GM18858 (cell line): ENCODE measurements at regions not wholly inside any gene's neighbourhood (a gene's known extent, or its start where the extent isn't known, plus 50 kb on each side); places are given as distances from the start of the nearest gene placed in this dataset.

Experiments
- ATAC-seq: cut with Tn5 transposase; IDR thresholded peaks from one replicate; pipeline ENCODE4 v1.9.1; 2021; ENCODE audit not compliant: unreplicated experiment

GRCh38 chr1:87165177-87165576 is 163.5 kb upstream of the LMO4 start:
- ATAC-seq: no peak

GRCh38 chr1:87167157-87167789 is 161.4 kb upstream of the LMO4 start:
- ATAC-seq: no peak

DNA sequence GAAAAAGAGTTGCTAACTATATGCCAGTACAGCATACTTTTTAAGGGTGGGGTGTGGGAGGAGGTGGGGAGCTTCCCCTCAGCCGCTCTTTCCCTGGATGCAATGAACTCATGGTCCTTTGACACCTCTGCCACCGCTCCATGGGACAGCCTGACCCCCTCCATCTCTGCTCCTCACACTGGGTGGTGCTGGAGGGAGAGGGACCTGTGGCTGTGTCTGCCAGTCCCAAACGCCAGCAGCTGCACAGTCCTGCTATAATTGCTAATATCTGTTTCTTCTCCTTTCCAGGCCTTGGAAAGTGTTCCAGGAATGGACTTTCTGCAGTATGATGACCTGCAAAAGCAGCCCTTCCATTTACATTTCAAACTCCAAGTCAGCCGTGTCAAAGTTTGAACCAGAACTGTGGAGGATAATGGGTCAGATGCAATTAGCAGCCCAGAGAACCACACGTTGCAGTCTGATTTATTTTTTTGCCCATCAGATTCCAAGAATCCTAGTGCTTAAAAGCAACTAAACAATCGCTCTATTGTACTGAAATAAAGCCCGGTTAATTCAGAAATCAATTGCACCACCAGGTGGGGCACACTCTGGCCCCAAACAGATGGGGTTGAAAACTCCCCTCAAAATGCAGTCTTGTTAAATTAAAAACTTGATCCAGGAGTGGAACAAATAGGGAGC is 160.7 kb upstream of the LMO4 start:
- no peak for ATAC-seq

DNA sequence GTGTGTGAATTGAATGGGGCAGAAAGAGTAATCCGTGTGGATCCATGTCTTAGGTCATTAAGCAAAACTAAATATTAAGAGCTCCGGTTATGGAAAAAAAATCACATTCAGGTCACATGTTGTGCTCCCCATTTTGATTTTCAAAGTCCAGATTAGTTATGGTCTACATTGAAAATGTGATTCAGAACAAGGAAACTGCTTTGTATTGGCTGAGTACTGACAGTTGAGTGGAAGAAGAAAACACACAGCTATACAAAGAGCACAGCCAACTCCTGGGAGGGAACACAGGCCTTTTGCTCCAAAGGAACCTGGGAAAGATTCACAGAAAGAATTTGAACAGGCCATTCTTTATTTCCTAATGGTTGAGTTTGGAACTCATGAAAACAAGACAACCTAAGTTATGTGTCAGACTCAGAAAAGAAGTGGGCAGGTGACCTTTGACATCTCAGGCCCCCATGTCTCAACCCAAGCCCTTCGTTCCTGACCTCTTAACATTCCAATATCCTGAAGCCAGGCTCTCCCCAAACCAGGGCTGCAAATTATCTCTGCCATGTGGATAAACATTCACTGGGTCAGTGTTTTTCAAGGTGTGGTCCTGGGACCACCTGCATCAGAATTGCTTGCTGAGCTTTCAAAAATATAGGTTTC is 159.3 kb upstream of the LMO4 start:
- no peak for ATAC-seq

- no peak for ATAC-seq
Measured at GRCh38 chr1:87170157-87170556, 158.5 kb upstream of the LMO4 start.

DNA sequence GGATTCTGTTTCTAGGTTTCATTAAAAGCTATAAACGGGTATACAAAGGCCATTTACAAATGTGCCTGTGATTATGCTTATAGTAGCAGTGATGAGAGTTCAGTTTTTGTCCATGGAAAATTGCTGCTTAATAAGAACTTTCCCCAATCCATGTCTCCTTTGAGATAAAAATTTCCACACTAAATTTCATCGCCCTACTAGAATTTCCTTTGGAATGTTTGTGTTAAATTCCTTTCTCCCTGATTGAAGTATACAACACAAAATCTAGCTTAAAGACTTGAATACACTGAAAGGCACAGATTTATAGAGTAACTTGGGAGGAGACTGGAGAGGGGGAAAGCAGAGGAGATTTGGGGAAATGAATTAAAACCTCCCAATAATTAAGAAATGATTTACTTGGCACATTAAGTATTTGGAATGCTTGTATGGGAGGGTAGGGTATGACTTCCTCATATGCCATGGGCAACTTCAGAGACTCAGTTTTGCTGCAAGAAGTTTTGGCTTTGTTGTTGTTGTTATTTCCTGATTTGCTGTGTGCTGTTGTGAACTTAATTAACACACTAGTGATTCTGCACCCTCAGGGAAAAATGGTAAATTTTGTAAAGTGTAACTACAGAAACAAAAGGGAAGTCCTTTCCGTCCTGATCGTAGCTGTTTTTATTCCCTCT is 157.6 kb upstream of the LMO4 start:
- ATAC-seq: no peak

GRCh38 chr1:87173231-87173630 is 155.4 kb upstream of the LMO4 start:
- no peak for ATAC-seq

DNA sequence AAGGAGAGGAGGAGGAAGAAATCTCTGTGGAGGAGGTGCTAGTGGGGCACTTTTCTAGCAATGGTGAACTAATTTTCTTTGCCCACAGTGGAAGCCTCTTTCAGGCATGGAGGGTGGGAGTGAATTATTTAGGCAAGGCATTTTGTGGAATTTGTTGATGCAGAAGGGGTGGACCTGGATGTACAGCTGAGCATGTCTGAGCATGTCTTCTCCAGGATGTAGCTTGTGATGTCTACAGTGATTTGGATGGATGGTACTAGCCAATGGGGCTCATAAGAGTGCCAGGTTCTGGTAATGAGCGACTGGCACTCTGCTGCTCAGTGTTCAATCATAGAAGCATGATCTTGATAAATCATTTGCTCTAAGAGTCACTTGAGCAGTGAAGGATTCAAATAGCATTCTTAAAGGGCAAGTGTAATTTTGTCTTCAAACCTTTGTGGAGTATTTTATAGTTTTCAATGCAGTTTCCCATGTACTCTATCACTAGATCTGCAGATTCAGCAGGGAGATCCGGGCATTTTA is 153.9 kb upstream of the LMO4 start:
- ATAC-seq: no peak

DNA sequence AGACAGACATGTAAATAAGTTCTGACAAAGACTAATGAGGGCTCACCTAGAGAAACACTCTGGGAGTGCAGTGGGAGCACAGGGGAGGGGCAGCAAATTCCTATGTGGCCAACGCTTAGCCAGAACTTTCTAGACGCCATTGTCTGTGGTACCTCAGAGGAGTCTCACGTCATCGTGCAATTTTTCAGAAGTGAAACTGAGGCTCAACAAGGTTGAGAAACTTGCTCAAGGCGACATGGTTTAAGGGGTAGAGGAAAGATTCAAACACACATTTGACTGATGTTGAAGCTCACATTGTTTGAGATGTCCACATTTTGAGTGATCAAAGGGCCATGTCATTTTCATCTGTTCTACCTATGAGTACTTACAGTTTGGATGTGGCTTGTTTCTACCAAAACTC is 152.6 kb upstream of the LMO4 start:
- ATAC-seq: no peak

DNA sequence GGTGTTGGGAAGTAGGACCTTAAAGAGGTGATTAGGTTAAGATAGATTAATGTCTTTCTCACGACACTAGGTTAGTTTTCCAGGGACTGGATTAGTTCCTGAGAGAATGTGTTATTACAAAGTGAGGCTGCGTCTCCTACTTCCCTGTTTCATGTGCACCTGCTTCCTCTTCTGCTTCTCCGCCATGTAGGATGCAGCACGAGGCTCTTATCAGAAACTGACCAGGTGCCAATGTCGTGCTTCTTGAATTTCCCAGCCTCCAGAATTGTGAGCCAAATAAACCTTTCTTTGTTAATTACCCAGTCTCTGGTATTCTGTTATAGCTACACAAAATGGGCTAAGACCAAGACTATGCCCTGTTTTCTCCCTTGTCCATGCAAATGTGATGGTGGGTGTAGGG is 152.2 kb upstream of the LMO4 start:
- no peak for ATAC-seq

- ATAC-seq: no peak
Measured at GRCh38 chr1:87178441-87178840, 150.2 kb upstream of the LMO4 start.

- ATAC-seq: no peak
Measured at GRCh38 chr1:87179076-87179810, 149.4 kb upstream of the LMO4 start.

DNA sequence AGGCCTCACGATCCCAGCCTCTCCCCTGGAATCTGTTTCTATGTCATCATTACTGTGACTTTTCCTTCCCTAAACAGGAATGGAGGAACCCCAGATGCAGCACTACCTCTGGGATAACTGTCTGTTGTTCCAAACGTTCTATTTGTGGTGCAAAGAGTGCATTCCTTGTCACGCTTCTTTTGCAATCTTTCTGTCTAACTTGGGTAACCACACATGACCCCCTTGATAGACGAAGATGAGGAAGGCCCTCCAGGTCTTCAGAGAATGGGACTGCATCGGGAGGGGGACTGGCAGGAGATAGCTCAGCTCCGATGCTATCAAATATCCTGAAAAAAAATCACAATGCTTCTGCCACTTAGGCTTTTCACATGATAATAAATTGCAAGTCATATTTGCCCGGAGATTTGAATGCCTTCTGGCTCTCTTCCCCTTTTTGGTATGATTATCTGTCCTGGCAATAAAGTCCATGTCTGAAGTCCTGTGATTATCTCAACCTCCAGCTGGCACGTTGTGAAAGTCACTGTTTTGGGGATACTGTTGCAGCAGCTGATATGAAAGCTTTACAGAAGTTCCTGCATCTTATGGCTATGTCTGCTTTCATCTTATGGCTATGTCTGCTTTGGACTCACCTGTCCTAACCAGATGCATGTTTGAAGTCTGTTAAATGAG is 148.7 kb upstream of the LMO4 start:
- no peak for ATAC-seq

DNA sequence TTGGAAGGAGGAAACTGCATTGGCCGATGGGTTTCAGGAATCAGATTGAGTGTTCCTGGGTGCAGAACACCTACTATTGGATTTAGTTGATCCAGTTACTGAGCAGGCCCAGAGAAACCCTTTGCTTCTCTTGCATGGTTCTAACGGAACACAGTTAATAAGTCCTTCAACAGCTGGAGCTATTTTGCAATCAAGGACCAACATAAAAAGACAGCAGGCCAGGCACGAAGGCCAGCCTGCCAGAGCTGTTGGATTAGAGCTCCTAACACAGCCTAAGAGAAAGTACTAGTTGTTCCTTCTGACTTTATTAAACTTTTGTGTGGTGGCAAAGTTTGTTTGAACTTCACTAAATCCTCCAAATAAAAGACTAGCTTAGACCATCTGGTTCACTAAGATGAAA is 148.0 kb upstream of the LMO4 start:
- no peak for ATAC-seq

DNA sequence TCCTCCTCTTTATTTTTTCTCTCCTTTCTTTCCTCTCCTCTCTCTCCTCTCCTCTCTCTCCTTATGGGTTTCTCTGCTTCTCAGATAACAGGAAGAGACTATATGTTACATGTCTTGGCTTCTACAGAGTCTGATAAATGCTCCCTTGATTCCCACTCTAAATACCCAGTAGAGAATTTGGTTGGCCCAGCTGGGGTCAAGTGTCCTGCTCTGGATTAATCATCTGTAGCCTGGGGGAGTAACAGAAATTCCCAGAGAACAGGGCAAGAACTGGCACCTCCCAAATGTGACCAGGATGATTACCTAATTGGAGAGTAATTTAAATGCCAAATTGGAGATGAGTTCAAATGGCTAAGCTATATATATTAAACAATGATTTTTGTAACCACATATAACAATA is 146.1 kb upstream of the LMO4 start:
- ATAC-seq: no peak

DNA sequence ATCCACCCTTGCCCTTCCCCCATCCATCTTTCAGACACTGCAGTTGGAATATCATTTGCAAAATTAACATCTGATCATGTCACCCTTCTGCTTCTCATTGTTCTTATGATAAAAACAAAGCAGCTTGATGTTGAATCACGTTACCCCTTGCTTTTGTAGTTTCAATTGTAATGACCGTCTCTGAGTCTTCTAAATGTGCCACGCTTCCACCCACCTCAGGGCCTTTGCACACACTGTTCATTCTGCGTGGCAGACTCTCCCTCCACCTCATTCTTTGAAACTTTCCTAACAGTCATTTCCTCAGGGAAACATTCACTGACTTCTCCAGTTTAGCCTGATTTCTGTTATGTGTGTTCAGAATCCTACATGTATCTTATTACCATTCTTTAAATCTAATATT is 143.6 kb upstream of the LMO4 start:
- no peak for ATAC-seq

GRCh38 chr1:87186346-87186745 is 142.3 kb upstream of the LMO4 start:
- no peak for ATAC-seq

GRCh38 chr1:87188640-87189039 is 140.0 kb upstream of the LMO4 start:
- ATAC-seq: no peak

DNA sequence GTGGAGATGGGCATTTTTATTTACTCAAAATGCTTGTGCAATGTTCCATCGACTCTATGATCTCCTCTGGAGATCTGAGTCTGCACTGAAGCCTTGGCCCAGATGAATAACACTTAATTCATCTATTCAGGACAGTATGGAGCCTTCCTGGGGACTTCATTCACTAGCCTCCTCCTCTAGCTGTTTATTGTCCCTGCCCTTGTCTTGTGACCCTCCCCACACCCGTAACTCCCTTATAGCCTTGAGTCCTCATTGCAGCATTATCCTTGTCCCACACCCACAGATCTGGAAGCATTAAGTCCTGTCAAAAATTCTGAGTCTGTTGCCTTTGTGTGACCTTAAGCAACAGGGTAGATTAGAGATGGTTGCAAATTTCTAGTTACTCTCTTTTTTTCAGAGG is 138.3 kb upstream of the LMO4 start:
- no peak for ATAC-seq

DNA sequence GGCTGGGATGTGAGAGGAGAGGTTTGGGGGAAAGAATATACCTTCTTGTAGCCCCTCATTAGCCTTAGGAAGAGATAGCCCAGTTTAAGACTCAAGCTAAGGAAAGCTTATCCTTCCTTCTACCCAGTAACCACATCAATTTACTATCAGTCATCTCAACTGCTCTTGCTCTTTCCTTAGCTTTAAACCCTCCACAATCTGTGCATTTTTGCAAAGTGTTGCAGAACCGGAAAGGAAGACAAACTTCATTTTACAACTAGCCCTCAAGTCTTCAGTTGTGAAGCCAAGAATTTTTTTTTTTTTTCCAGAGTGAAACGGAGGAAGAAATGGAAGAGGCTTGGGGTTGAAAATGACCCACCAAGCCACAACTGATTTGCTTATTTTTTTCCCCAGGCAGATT is 137.0 kb upstream of the LMO4 start:
- no peak for ATAC-seq
